Fibroblast of pulmonary artery (primary cell): ENCODE measurements at regions not wholly inside any gene's neighbourhood (a gene's known extent, or its start where the extent isn't known, plus 50 kb on each side); places are given as distances from the start of the nearest gene placed in this dataset.

Experiments
- DNase-seq: peaks from one replicate; pipeline ENCODE4 v3.0.0-alpha.2; 2010; ENCODE audit warnings: low read depth
- H3K4me3 ChIP-seq: replicated peaks from 2 replicates; pipeline ENCODE4 v1.5.1; 2011; ENCODE audit warnings: low read depth, mild to moderate bottlenecking, control low read depth, low read length, moderate library complexity
- TF ChIP-seq, protein P1 (sequence below): IDR thresholded peaks from 2 replicates; pipeline ENCODE4 v1.5.1; 2011; ENCODE audit warnings: mild to moderate bottlenecking, control low read depth, low read length, inconsistent platforms; ENCODE audit errors: missing control alignments

DNA sequence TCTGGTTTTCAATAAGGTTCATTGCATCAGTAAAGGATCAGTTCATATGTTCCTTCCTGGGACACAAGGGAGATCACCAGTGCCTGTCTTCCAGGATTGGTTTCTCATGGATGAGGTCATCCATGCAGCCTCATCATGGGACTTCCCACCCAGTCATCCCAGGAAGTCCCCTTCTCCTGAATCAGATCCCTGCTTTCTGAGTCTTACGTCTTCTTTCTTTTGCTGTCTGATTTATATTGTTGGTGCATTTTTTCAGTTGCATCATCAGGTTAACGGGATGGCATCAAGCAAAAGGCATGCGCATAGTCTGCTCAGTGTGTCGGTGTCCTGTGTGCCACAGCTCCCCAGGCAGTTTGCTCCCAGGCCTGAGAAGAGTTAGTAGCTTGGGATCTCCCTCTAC, 105.9 kb downstream of the SOX11 start:
- TF ChIP-seq, protein P1, sequence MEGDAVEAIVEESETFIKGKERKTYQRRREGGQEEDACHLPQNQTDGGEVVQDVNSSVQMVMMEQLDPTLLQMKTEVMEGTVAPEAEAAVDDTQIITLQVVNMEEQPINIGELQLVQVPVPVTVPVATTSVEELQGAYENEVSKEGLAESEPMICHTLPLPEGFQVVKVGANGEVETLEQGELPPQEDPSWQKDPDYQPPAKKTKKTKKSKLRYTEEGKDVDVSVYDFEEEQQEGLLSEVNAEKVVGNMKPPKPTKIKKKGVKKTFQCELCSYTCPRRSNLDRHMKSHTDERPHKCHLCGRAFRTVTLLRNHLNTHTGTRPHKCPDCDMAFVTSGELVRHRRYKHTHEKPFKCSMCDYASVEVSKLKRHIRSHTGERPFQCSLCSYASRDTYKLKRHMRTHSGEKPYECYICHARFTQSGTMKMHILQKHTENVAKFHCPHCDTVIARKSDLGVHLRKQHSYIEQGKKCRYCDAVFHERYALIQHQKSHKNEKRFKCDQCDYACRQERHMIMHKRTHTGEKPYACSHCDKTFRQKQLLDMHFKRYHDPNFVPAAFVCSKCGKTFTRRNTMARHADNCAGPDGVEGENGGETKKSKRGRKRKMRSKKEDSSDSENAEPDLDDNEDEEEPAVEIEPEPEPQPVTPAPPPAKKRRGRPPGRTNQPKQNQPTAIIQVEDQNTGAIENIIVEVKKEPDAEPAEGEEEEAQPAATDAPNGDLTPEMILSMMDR, result no peak
- H3K4me3 ChIP-seq, result no peak overlapping the region
- no peak for DNase-seq

DNA sequence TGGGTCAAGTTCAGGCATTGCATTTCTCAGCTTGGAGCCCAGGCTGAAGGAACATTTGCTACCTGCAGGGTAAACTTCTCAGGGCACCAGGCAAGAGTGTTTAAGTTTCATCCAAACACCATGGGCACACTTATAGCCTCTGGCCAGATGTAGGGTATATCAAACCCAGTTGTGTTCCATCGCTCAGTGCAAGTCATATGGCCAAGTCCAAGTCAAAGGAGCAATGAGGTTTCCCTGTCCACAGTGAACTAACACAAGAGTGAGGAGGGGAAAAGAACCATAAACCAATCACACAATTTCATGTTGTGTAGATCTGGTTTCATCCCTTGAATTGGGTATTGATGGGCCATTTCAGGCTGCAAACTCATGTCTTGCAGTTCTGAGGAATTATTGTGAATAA, 107.2 kb downstream of the SOX11 start:
- TF ChIP-seq, protein P1, result no peak
- DNase-seq, result no peak
- H3K4me3 ChIP-seq, result no peak overlapping the region

DNA sequence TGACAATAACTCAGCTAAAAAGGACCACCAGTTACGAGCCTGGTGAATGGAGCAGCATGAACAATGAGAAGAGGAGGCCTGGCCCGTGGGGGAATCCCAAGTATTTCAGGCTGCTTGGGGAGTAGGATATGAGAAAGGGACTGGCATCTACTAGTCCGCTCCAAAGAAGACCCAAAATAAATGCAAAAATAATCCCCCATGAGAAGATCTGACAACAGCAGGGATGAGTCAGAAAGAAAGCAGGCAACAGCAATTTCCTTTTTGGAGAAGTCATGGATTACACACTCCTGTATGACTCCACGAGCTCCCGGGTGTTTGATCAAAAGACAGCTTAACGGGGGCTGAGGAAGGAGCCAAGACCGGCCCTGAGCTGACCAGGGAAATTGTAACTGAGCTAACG, 111.4 kb downstream of the SOX11 start:
- no peak for DNase-seq
- TF ChIP-seq, protein P1, result no peak

DNA sequence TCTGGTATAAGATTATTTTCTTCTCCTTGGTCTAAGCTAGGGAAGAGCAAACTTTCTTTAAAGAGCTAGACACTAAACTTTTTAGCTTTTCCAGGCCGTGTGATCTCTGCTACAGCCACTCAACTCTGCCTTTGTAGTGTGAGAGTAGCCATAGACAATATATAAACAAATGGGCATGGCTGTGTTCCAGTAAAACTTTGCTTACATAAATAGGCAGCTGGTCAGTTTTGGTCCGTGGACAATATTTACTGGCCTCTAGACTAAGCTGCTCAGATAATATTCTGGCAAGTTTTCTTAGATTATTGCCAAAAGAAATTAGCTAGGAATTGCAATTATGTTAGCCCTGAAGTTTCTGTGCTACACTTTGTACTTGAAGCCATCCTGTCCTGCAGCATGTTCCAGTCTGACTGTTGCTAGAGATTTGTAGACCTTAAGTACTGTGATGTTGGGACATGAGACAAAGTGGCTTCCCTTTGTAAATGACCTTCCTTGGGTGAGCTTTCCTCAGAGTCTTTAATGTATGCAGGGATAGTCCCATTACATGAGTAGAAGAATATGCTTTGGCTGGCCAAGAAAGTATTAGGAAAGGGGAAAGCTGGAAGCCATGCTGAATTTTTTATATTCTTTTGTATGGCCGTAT, 126.9 kb downstream of the SOX11 start:
- DNase-seq, result no peak
- H3K4me3 ChIP-seq, result no peak overlapping the region
- TF ChIP-seq, protein P1, result no peak

More for the DNA sequence above, 111.4 kb downstream of the SOX11 start:
- H3K4me3 ChIP-seq, result no peak overlapping the region

DNA sequence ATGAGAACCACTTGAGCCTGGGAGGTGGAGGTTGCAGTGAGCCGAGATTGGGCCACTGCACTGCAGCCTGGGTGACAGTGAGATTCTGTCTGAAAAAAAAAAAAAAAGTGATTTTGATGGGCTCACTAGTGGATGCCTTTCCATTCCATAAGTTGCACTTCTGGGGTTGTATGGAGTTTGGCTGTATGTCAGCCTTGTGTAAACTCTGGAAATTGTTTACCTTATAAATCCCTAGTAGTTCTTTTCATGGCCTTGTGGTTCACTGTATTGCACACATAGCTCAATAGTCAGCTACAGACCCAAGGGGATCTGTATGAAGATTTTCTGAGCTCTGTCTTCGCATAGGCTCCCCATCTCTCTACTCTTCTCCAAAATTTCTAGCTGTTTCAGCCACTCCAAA, 131.9 kb downstream of the SOX11 start:
- no peak for DNase-seq
- TF ChIP-seq, protein P1, result no peak
- H3K4me3 ChIP-seq, result no peak overlapping the region

DNA sequence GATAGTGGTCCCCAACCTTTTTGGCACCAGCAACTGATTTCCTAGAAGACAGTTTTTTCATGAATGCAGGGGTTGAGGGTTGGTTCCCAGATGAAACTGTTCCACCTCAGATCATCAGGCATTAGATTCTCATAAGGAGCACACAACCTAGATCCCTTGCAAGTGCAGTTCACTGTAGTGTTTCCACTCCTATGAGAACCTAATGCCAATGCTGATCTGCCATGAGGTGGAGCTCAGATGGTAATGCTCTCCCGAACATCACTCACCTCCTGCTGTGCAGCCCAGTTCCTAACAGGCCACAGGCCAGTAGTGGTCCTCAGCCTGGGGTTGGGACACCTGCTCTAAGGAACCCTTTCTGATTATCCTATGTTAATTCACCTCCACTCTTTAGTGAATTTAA, 133.5 kb downstream of the SOX11 start:
- H3K4me3 ChIP-seq, result no peak overlapping the region
- TF ChIP-seq, protein P1, result no peak
- no peak for DNase-seq

DNA sequence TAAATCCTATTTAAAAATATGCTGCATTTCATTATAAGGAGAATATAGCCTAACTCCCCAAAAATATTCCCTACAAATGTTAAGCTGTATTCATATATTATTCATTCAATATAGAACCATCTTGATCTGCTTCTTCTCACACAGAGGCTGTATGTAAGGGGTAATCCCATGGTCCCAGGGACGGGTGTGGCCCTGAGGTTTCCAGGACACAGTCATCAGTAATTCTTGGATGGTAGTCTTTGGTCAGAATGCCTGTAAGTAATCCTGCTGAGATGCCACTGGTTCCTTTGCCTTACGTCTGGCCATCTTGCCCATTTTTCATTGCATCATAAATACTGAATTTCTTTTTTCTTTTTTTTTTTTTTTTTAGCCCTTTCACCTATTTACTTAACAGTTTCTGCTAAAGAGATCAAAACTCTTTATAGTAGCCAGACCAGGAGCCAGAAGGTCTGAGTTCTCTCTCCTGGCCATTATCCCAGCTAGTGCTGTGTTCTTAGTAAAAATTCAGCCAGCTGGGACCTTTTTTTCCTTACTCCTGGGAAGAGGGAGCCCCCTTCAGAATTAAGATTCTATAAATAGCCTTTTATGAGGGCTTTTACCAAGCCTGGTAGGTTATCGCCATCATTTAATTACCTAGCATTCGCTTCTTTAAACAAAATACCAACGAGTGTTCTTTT, 134.9 kb downstream of the SOX11 start:
- TF ChIP-seq, protein P1, result no peak
- DNase-seq, result no peak
- no peak overlapping the region for H3K4me3 ChIP-seq
